Breast epithelium (tissue), 4 donors: ENCODE measurements at regions not wholly inside any gene's neighbourhood (a gene's known extent, or its start where the extent isn't known, plus 50 kb on each side); places are given as distances from the start of the nearest gene placed in this dataset.

Source experiments
- DNase-seq, 2 donors: peaks; one replicate each; pipeline ENCODE4 v3.0.0-alpha.2; 2019; ENCODE audit warnings: low spot score in 2 of 2
- H3K27ac ChIP-seq, 2 donors: fragments of 200-600 bp; sonication (generic) in 1 of 2; one replicate each; pipeline ENCODE4 v1.5.1; 2016 to 2019; ENCODE audit warnings: mild to moderate bottlenecking in 1 of 2
- H3K27me3 ChIP-seq, 2 donors: fragments of 200-600 bp; sonication (generic) in 1 of 2; one replicate each; pipeline versions ENCODE4 v1.5.1 to v1.6.0; 2017 to 2019; ENCODE audit warnings: control low read depth in 1 of 2, mild to moderate bottlenecking in 1 of 2
- H3K36me3 ChIP-seq: fragments of 200-600 bp; one replicate; pipeline ENCODE4 v1.5.1; 2019
- H3K4me1 ChIP-seq, 2 donors: fragments of 200-600 bp; sonication (generic); one replicate each; pipeline ENCODE4 v1.5.1; 2016 to 2019; ENCODE audit warnings: control low read depth in 1 of 2
- H3K4me3 ChIP-seq, 3 donors: fragments of 200-600 bp; sonication (generic); 1 replicate in 2 of 3; 2 replicates in 1 of 3; pipeline ENCODE4 v1.5.1; 2016 to 2019; ENCODE audit warnings: mild to moderate bottlenecking in 3 of 3, moderate library complexity in 2 of 3
- H3K9me3 ChIP-seq, 2 donors: fragments of 200-600 bp; sonication (generic) in 1 of 2; one replicate each; pipeline ENCODE4 v1.5.1; 2016 to 2019; ENCODE audit warnings: control low read depth in 1 of 2
- CTCF ChIP-seq, 3 donors: fragments of 450-650 bp; IDR thresholded peaks; one replicate each; pipeline ENCODE4 v1.5.1; 2016 to 2017; ENCODE audit warnings: antibody characterized with exemption in 3 of 3, mild to moderate bottlenecking in 3 of 3, moderate library complexity in 3 of 3
- POLR2A ChIP-seq: fragments of 450-650 bp; IDR thresholded peaks from one replicate; pipeline ENCODE4 v1.6.1; 2016; ENCODE audit warnings: antibody characterized with exemption, mild to moderate bottlenecking, moderate library complexity
- POLR2AphosphoS5 ChIP-seq, 3 donors: sonication (generic); formaldehyde crosslinking; IDR thresholded peaks; one replicate each; pipeline ENCODE4 v1.6.1; 2017; ENCODE audit warnings: antibody characterized with exemption in 3 of 3
- intact Hi-C: fragments of 100-400 bp; cut with DNase I; formaldehyde crosslinking; loops from one replicate; pipeline ENCODE4 v1.15.1; 2023; ENCODE audit warnings: low total_unique reads

GRCh38 chr6:19772891-19773290 is 64.3 kb upstream of the ID4 start:
- H3K9me3 ChIP-seq = no peaks in the 10 kb centered on the region
- no peak overlapping the region for H3K27ac ChIP-seq
- no peak overlapping the region for H3K4me3 ChIP-seq
- H3K36me3 ChIP-seq = no peaks in the 10 kb centered on the region
- DNase-seq = no peak
- TF ChIP-seq CTCF (IDR thresholded peaks at IDR 0.05) (no peak), POLR2A (no peak), POLR2AphosphoS5 (IDR thresholded peaks at IDR 0.05) (no peak)
- no peaks in the 10 kb centered on the region for H3K4me1 ChIP-seq
- H3K27me3 ChIP-seq = no peaks in the 10 kb centered on the region
- intact Hi-C loops = no loop called here

DNA sequence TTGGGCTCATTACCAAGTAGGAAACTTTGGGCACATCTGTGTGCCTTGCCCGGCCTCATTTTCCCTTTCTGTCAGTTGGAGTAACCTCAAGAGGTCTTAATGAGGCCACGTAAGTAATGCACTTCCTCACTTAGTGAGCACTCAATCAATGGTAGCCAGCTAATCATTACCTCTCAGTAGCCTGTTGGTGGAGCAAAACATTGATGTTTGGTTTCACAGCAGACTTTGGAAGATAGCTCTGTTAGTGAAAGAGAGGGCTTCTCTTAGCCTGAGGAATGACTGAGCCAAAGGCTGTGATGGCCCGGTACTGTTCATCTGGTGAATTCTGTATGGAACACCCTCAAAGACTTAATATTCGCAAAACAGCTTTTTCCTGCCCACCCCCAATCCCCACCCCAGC is 55.9 kb upstream of the ID4 start:
- H3K36me3 ChIP-seq = no peaks in the 10 kb centered on the region
- no peaks in the 10 kb centered on the region for H3K27me3 ChIP-seq
- no peaks in the 10 kb centered on the region for H3K9me3 ChIP-seq
- no peak overlapping the region for H3K27ac ChIP-seq
- no peak overlapping the region for H3K4me3 ChIP-seq
- H3K4me1 ChIP-seq = no peaks in the 10 kb centered on the region
- no peak for TF ChIP-seq POLR2AphosphoS5 (IDR thresholded peaks at IDR 0.05)
- no peak for TF ChIP-seq POLR2A
- TF ChIP-seq CTCF (IDR thresholded peaks at IDR 0.05) = no peak
- DNase-seq = no peak
- intact Hi-C loops = no loop called here

DNA sequence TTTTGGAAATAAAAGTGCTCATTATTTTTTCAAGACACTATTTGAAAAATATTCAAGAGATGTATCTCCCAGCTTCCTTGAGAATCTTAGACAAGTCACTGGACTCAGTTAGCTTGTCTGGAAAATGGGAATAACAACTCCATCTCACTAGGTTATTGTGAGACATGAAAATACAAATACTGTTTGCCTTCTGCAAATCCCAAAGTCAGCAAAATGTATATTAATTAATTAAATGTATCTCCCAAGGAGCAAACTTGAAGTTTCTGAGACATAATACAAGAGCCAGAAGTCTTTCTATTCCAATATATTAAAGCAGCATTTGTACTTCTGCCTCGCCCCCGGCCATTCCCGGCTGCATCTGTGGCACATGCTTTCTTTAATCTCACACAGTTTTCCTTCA is 54.6 kb upstream of the ID4 start:
- no peak overlapping the region for H3K27ac ChIP-seq
- no peak for DNase-seq
- no peaks in the 10 kb centered on the region for H3K27me3 ChIP-seq
- H3K36me3 ChIP-seq = no peaks in the 10 kb centered on the region
- intact Hi-C loops = no loop called here
- no peak overlapping the region for H3K4me3 ChIP-seq
- no peaks in the 10 kb centered on the region for H3K9me3 ChIP-seq
- no peaks in the 10 kb centered on the region for H3K4me1 ChIP-seq
- TF ChIP-seq POLR2AphosphoS5 (IDR thresholded peaks at IDR 0.05) (no peak), CTCF (IDR thresholded peaks at IDR 0.05) (no peak), POLR2A (no peak)
